PFSK-1 (cell line): ENCODE measurements at regions not wholly inside any gene's neighbourhood (a gene's known extent, or its start where the extent isn't known, plus 50 kb on each side); places are given as distances from the start of the nearest gene placed in this dataset.

ENCODE experiments used
- FOXP2 ChIP-seq: optimal IDR thresholded peaks from 2 replicates; pipeline ENCODE3; 2011; ENCODE audit warnings: borderline replicate concordance, control low read depth, inconsistent platforms; ENCODE audit not compliant: insufficient read depth; ENCODE audit errors: extremely low read length, extremely low read depth
- POLR2AphosphoS5 ChIP-seq: IDR thresholded peaks from 2 replicates; pipeline ENCODE4 v1.6.1; 2012; ENCODE audit warnings: low read depth, mild to moderate bottlenecking, control low read depth, low read length, moderate library complexity
- REST ChIP-seq, 2 experiments: IDR thresholded peaks; 2 replicates each; pipeline versions ENCODE4 v1.6.1 to v1.8.0; 2011 to 2012; ENCODE audit warnings: low read depth in 2 of 2, low read length in 2 of 2, control low read depth in 1 of 2, inconsistent platforms in 1 of 2, mild to moderate bottlenecking in 1 of 2, moderate library complexity in 1 of 2; ENCODE audit not compliant: insufficient read depth in 1 of 2
- SIN3A ChIP-seq: IDR thresholded peaks from 2 replicates; pipeline ENCODE4 v1.6.1; 2012; ENCODE audit warnings: mild to moderate bottlenecking, low read length, moderate library complexity, borderline replicate concordance; ENCODE audit not compliant: insufficient read depth
- TAF1 ChIP-seq: IDR thresholded peaks from 2 replicates; pipeline ENCODE4 v1.6.1; 2012; ENCODE audit warnings: low read length, control low read depth, borderline replicate concordance; ENCODE audit not compliant: insufficient read depth

DNA sequence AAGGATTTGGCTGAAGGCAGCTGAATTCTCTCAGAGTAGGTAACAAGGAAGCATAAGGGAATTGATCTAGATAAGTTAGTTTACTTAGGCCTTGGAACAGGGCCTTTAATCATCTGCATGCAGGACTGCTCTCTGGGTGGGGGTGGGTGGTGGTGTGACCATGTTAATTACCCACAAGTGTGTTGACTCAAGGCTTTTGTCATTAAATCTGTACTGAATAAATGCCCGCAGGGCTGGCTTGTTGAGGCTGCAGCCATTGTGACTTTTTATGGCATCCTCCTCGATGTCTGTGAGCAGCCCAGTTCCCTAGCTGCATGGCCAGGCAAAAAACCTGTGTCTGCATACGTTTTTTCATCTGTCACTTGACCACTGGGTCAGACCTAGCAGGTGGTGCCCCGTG is 63.5 kb upstream of the ASCC3 start:
- no peak for TF ChIP-seq FOXP2
- TF ChIP-seq REST (IDR thresholded peaks at IDR 0.05; ENCODE audit: insufficient read depth in 1 of 2, low read depth in 2 of 2, low read length in 2 of 2): no peak
- TF ChIP-seq TAF1: no peak
- TF ChIP-seq SIN3A: no peak
- no peak for TF ChIP-seq POLR2AphosphoS5

GRCh38 chr6:100946021-100946540 is 65.0 kb upstream of the ASCC3 start:
- no peak for TF ChIP-seq FOXP2
- TF ChIP-seq SIN3A: no peak
- TF ChIP-seq REST (IDR thresholded peaks at IDR 0.05; ENCODE audit: insufficient read depth in 1 of 2, low read depth in 2 of 2, low read length in 2 of 2): no peak
- no peak for TF ChIP-seq TAF1
- no peak for TF ChIP-seq POLR2AphosphoS5

DNA sequence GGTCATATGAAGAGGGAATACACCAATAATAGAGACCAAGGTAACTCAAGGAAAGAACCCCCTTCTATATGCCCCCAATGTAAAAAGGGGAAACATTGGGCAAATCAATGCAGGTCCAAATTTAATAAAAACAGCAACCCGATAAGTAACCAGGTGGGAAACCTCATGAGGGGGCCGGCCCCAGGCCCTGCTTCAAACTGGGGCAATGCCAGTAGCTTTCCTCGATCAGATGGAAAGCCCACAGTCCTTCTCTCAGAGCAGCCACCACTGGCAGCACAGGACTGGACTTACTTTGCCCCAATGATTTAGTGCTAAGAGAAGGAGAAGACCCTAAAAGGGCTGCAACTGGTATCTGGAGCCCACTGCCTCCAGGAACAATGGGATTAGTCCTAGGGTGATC is 65.6 kb upstream of the ASCC3 start:
- TF ChIP-seq REST (IDR thresholded peaks at IDR 0.05; ENCODE audit: insufficient read depth in 1 of 2, low read depth in 2 of 2, low read length in 2 of 2) (no peak), POLR2AphosphoS5 (no peak), SIN3A (no peak), FOXP2 (no peak), TAF1 (no peak)

DNA sequence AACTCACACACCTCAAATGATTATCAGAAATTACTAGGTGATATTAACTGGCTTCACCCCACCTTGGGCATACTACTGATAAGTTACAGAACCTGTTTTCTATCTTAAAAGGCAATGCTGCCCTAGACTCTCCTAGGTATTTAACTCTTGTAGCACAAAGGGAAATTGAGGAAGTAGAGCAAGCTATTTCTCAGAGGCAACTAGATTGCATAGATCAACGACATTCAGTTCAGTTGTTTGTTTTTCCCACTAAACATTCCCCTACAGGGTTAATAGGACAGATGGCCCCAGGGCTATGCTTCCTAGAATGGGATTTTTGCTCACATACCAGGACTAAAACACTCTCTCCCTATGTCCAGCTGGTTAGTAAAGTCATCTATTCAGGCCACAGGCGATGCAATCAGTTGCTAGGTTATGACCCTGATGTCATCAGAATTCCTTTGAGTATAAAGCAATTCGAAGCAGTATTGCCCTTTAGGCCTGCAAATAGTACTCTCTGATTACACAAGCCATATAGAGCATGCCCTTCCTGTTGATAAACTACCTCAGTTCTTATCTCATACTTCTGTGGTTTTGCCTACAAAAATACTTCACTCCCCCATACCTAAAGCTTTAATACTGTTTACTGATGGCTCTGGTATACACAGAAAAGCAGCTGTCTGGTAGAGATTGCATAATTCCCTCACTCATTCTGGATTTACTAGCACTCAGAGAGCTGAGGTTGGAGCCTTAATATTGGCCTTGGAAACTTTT is 67.4 kb upstream of the ASCC3 start:
- TF ChIP-seq SIN3A (no peak), POLR2AphosphoS5 (no peak), FOXP2 (no peak), REST (IDR thresholded peaks at IDR 0.05; ENCODE audit: insufficient read depth in 1 of 2, low read depth in 2 of 2, low read length in 2 of 2) (no peak), TAF1 (no peak)

DNA sequence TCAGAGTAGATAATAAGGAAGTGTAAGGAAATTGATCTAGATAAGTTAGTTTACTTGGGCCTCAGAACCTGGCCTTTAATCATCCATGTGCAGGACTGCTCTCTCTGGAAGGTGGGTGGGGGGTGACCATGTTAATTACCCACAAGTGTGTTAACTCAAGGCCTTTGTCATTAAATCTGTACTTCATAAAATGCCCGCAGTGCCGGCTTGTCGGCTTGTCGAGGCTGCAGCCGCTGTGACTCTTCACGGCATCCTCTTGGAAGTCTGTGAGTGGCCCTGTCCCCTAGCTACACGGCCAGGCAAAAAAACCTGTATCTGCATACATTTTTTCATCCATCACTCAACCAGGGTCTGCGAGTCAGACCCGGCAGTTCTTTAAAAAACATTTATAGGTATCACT is 70.9 kb upstream of the ASCC3 start:
- TF ChIP-seq REST (IDR thresholded peaks at IDR 0.05; ENCODE audit: insufficient read depth in 1 of 2, low read depth in 2 of 2, low read length in 2 of 2): no peak
- TF ChIP-seq POLR2AphosphoS5: no peak
- no peak for TF ChIP-seq SIN3A
- no peak for TF ChIP-seq FOXP2
- TF ChIP-seq TAF1: no peak
